K562 (cell line): ENCODE measurements at regions not wholly inside any gene's neighbourhood (a gene's known extent, or its start where the extent isn't known, plus 50 kb on each side); places are given as distances from the start of the nearest gene placed in this dataset.

Source experiments
- CBFA2T3 ChIP-seq: fragments of 450-650 bp; IDR thresholded peaks from 2 replicates; pipeline ENCODE4 v1.6.1; 2017
- GABPB2 ChIP-seq: fragments of 250-450 bp; sonication (Bioruptor Pico); conservative IDR thresholded peaks from 2 replicates; pipeline ENCODE4 v1.5.1; 2021; ENCODE audit warnings: mild to moderate bottlenecking
- HSF4 ChIP-seq: fragments of 250-450 bp; sonication (Bioruptor Pico); IDR thresholded peaks from 2 replicates; pipeline ENCODE4 v2.1.2; 2022; ENCODE audit warnings: mild to moderate bottlenecking, moderate library complexity, borderline replicate concordance
- ILK ChIP-seq: fragments of 450-650 bp; IDR thresholded peaks from 2 replicates; pipeline ENCODE4 v1.6.1; 2016; ENCODE audit warnings: missing genetic modification characterization, low read depth, mild to moderate bottlenecking, missing compliant biosample characterization, moderate library complexity, borderline replicate concordance
- MBD2 ChIP-seq: sonication (generic); IDR thresholded peaks from 2 replicates; pipeline ENCODE4 v1.6.1; 2016; ENCODE audit warnings: low read depth, borderline replicate concordance
- MLLT1 ChIP-seq, 2 experiments: fragments of 450-650 bp; IDR thresholded peaks; 2 replicates each; pipeline ENCODE4 v1.6.1; 2016
- REST ChIP-seq, 2 experiments: fragments of 450-650 bp; formaldehyde crosslinking in 1 of 2; IDR thresholded peaks; 2 replicates each; pipeline versions ENCODE4 v1.4.0 to v1.6.1; 2014 to 2020; ENCODE audit warnings: mild to moderate bottlenecking in 2 of 2, borderline replicate concordance in 1 of 2, low read depth in 1 of 2
- STAT5A ChIP-seq: IDR thresholded peaks from 2 replicates; pipeline ENCODE4 v1.6.1; 2012; ENCODE audit warnings: low read length, inconsistent platforms, borderline replicate concordance
- ZNF639 ChIP-seq, 2 experiments: fragments of 200-800 bp in 1 of 2; sonication (Bioruptor generic) in 1 of 2; sonication (generic) in 1 of 2; formaldehyde crosslinking in 1 of 2; IDR thresholded peaks in 1 of 2; conservative IDR thresholded peaks in 1 of 2; 2 replicates each; pipeline versions ENCODE4 v1.5.0 to v1.6.1; 2016 to 2020; ENCODE audit warnings: missing compliant biosample characterization in 1 of 2, missing genetic modification characterization in 1 of 2, missing genetic modification reagents in 1 of 2
- TF ChIP-seq, protein P1 (sequence below): fragments of 450-650 bp; conservative IDR thresholded peaks from 2 replicates; pipeline ENCODE4 v1.6.1; 2016; ENCODE audit warnings: missing genetic modification characterization, low read depth, mild to moderate bottlenecking, control low read depth, missing compliant biosample characterization
- TF ChIP-seq, protein P2 (sequence below): fragments of 450-650 bp; IDR thresholded peaks from one replicate; pipeline ENCODE4 v1.6.1; 2018; ENCODE audit warnings: mild to moderate bottlenecking, moderate library complexity; ENCODE audit not compliant: partially characterized antibody

- TF ChIP-seq, protein P1, sequence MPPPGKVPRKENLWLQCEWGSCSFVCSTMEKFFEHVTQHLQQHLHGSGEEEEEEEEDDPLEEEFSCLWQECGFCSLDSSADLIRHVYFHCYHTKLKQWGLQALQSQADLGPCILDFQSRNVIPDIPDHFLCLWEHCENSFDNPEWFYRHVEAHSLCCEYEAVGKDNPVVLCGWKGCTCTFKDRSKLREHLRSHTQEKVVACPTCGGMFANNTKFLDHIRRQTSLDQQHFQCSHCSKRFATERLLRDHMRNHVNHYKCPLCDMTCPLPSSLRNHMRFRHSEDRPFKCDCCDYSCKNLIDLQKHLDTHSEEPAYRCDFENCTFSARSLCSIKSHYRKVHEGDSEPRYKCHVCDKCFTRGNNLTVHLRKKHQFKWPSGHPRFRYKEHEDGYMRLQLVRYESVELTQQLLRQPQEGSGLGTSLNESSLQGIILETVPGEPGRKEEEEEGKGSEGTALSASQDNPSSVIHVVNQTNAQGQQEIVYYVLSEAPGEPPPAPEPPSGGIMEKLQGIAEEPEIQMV, result no peak
- TF ChIP-seq MLLT1 (IDR thresholded peaks at IDR 0.05), result no peak
- TF ChIP-seq HSF4 (CRISPR knock-in tag), result no peak
- TF ChIP-seq GABPB2 (CRISPR knock-in tag), result no peak
- no peak for TF ChIP-seq CBFA2T3
- no peak for TF ChIP-seq MBD2
- no peak for TF ChIP-seq REST (IDR thresholded peaks at IDR 0.05; ENCODE audit: borderline replicate concordance)
- TF ChIP-seq REST (CRISPR knock-in tag; IDR thresholded peaks at IDR 0.05; ENCODE audit: low read depth), result no peak
- TF ChIP-seq, protein P2, sequence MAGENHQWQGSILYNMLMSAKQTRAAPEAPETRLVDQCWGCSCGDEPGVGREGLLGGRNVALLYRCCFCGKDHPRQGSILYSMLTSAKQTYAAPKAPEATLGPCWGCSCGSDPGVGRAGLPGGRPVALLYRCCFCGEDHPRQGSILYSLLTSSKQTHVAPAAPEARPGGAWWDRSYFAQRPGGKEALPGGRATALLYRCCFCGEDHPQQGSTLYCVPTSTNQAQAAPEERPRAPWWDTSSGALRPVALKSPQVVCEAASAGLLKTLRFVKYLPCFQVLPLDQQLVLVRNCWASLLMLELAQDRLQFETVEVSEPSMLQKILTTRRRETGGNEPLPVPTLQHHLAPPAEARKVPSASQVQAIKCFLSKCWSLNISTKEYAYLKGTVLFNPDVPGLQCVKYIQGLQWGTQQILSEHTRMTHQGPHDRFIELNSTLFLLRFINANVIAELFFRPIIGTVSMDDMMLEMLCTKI, result no peak
- no peak for TF ChIP-seq STAT5A
- no peak for TF ChIP-seq ILK
- no peak for TF ChIP-seq ZNF639 (CRISPR knock-in tag; conservative IDR thresholded peaks at IDR 0.05 in 1 of 2, IDR thresholded peaks at IDR 0.05 in 1 of 2)
Observed at GRCh38 chrY:18989356-18989755, 215.8 kb upstream of the HSFY2 start (continued).
